ENCODE measurements at regions not wholly inside any gene's neighbourhood (a gene's known extent, or its start where the extent isn't known, plus 50 kb on each side); places are given as distances from the start of the nearest gene placed in this dataset.

DNA sequence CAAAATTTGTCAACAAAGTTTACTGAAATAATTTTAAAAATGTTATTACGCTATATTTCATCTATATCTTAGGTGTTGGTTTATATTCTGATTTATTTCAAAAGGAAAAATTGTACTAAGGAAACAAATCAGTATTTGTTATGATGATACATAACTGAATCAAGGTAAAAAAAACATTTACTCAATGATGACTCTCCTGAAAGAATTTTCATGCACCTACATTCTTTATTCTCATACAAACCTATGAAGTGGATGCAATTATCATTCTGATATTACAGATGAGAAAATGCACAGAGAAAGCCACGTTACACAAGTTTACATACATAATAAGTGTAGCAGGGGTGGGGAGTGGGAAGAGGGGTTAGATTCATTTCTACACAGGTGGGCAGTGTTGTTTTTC, 422.4 kb downstream of the DSEL start:
- TF ChIP-seq POLR2A (IDR thresholded peaks at IDR 0.05) = no peak
- TF ChIP-seq, protein P1, sequence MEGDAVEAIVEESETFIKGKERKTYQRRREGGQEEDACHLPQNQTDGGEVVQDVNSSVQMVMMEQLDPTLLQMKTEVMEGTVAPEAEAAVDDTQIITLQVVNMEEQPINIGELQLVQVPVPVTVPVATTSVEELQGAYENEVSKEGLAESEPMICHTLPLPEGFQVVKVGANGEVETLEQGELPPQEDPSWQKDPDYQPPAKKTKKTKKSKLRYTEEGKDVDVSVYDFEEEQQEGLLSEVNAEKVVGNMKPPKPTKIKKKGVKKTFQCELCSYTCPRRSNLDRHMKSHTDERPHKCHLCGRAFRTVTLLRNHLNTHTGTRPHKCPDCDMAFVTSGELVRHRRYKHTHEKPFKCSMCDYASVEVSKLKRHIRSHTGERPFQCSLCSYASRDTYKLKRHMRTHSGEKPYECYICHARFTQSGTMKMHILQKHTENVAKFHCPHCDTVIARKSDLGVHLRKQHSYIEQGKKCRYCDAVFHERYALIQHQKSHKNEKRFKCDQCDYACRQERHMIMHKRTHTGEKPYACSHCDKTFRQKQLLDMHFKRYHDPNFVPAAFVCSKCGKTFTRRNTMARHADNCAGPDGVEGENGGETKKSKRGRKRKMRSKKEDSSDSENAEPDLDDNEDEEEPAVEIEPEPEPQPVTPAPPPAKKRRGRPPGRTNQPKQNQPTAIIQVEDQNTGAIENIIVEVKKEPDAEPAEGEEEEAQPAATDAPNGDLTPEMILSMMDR (IDR thresholded peaks at IDR 0.05) = no peak
